T-helper 2 cell treated with Interferon-gamma antibody and Interleukin-4, amounts not matched to agents 100 ng/mL and 5 ng/mL, for 36 hours (primary cell): ENCODE measurements at regions not wholly inside any gene's neighbourhood (a gene's known extent, or its start where the extent isn't known, plus 50 kb on each side); places are given as distances from the start of the nearest gene placed in this dataset.

Experiments
- intact Hi-C: fragments of 100-400 bp; cut with micrococcal nuclease; formaldehyde crosslinking; loops from one replicate; pipeline ENCODE4 v1.15.1; 2023

GRCh38 chrX:20633451-20633850 is 366.7 kb upstream of the RPS6KA3 start:
- intact Hi-C loops = no loop called here

GRCh38 chrX:20623448-20623847 is 356.7 kb upstream of the RPS6KA3 start:
- intact Hi-C loops = no loop called here

- intact Hi-C loops = no loop called here
These were observed 353.6 kb upstream of the RPS6KA3 start for GRCh38 chrX:20620306-20620705.

GRCh38 chrX:20609916-20610415 is 343.3 kb upstream of the RPS6KA3 start:
- intact Hi-C loops = no loop called here

- intact Hi-C loops = no loop called here
These were observed 340.1 kb upstream of the RPS6KA3 start for GRCh38 chrX:20606831-20607230.

GRCh38 chrX:20596856-20597255 is 330.1 kb upstream of the RPS6KA3 start:
- intact Hi-C loops = no loop called here

GRCh38 chrX:20595928-20596575 is 329.3 kb upstream of the RPS6KA3 start:
- intact Hi-C loops = no loop called here

- intact Hi-C loops = no loop called here
These were observed 328.3 kb upstream of the RPS6KA3 start for GRCh38 chrX:20594985-20595384.

- intact Hi-C loops = no loop called here
These were observed 327.1 kb upstream of the RPS6KA3 start for GRCh38 chrX:20593836-20594235.

- intact Hi-C loops = no loop called here
These were observed 326.7 kb upstream of the RPS6KA3 start for GRCh38 chrX:20593402-20593801.

- intact Hi-C loops = no loop called here
These were observed 324.5 kb upstream of the RPS6KA3 start for GRCh38 chrX:20591246-20591645.

GRCh38 chrX:20585782-20586181 is 319.1 kb upstream of the RPS6KA3 start:
- intact Hi-C loops = no loop called here

GRCh38 chrX:20571611-20572010 is 304.9 kb upstream of the RPS6KA3 start:
- intact Hi-C loops = no loop called here

- intact Hi-C loops = no loop called here
These were observed 300.4 kb upstream of the RPS6KA3 start for GRCh38 chrX:20567108-20567507.

GRCh38 chrX:20547611-20548051 is 280.9 kb upstream of the RPS6KA3 start:
- intact Hi-C loops = no loop called here

GRCh38 chrX:20545538-20545937 is 278.8 kb upstream of the RPS6KA3 start:
- intact Hi-C loops = no loop called here

GRCh38 chrX:20542072-20542471 is 275.4 kb upstream of the RPS6KA3 start:
- intact Hi-C loops = no loop called here

GRCh38 chrX:20538974-20539373 is 272.3 kb upstream of the RPS6KA3 start:
- intact Hi-C loops = no loop called here

GRCh38 chrX:20531667-20532066 is 265.0 kb upstream of the RPS6KA3 start:
- intact Hi-C loops = loop anchor here (5.0 kb wide), 1 partner anchor 1196 kb away; no protein-coding TSS in a partner anchor

GRCh38 chrX:20530406-20530921 is 263.8 kb upstream of the RPS6KA3 start:
- intact Hi-C loops = loop anchor here (1.0 to 5.0 kb wide), 2 partner anchors 950 to 1197 kb away; no protein-coding TSS in a partner anchor

- intact Hi-C loops = loop anchor here (1.0 to 10.0 kb wide), 4 partner anchors 843 to 1305 kb away; partner anchors contain the start of genes CNKSR2 and MBTPS2
These were observed 263.0 kb upstream of the RPS6KA3 start for GRCh38 chrX:20529711-20530110.

GRCh38 chrX:20529301-20529700 is 262.6 kb upstream of the RPS6KA3 start:
- intact Hi-C loops = loop anchor here (5.0 to 10.0 kb wide), 2 partner anchors 843 to 1306 kb away; partner anchors contain the start of genes CNKSR2 and MBTPS2

GRCh38 chrX:20527558-20528011 is 260.9 kb upstream of the RPS6KA3 start:
- intact Hi-C loops = loop anchor here (5.0 to 10.0 kb wide), 2 partner anchors 845 to 1307 kb away; partner anchors contain the start of genes CNKSR2 and MBTPS2
